Brain microvascular endothelial cell (primary cell): ENCODE measurements at regions not wholly inside any gene's neighbourhood (a gene's known extent, or its start where the extent isn't known, plus 50 kb on each side); places are given as distances from the start of the nearest gene placed in this dataset.

Experiments
- DNase-seq: peaks from one replicate; pipeline ENCODE4 v3.0.0-alpha.2; 2020
- H3K27ac ChIP-seq: fragments of 250-450 bp; sonication (Bioruptor Pico); 2 replicates; pipeline ENCODE4 v1.5.1; 2020; ENCODE audit warnings: mild to moderate bottlenecking, moderate library complexity
- H3K27me3 ChIP-seq: fragments of 250-450 bp; sonication (Bioruptor Pico); replicated peaks from 2 replicates; pipeline ENCODE4 v1.5.1; 2020; ENCODE audit warnings: mild to moderate bottlenecking
- H3K36me3 ChIP-seq: fragments of 250-450 bp; sonication (Bioruptor Pico); replicated peaks from 2 replicates; pipeline ENCODE4 v1.5.1; 2020; ENCODE audit warnings: mild to moderate bottlenecking
- H3K4me3 ChIP-seq: 2 replicates; pipeline ENCODE4 v1.5.1; 2011; ENCODE audit warnings: low read depth, mild to moderate bottlenecking, control low read depth, low read length, moderate library complexity
- in situ Hi-C: cut with HindIII; loops from 2 replicates; pipeline ENCODE4 v1.10.0; 2017; ENCODE audit warnings: low sequenced_read_pairs, low pct_ligation_motif_present
- TF ChIP-seq, protein P1 (sequence below): IDR thresholded peaks from 2 replicates; pipeline ENCODE4 v1.5.1; 2011; ENCODE audit warnings: low read depth, mild to moderate bottlenecking, moderate library complexity, low read length, control low read depth, inconsistent platforms; ENCODE audit errors: missing control alignments

DNA sequence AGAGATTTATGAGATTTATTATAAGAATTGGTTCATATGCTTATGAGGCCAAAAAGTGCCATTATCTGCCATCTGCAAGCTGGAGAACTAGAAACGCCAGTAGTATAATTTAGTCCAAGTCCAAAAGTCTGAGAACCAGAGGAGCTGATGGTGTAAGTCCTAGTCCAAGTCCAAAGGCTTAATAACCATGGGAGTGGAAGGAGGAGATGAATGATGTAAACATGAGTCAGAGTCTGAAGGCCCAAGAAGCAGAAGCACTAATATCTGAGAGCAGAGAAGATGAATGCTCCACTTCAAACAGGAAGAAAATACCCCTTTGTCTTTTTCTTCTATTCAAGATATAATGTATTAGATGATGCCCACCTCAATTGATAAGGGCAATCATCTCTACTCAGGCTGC lies 185.7 kb downstream of the CGGBP1 start:
- no peak overlapping the region for H3K4me3 ChIP-seq
- peak; percentile 64 for DNase-seq
- H3K27me3 ChIP-seq, result no peaks in the 10 kb centered on the region
- H3K27ac ChIP-seq, result no peak overlapping the region
- TF ChIP-seq, protein P1, sequence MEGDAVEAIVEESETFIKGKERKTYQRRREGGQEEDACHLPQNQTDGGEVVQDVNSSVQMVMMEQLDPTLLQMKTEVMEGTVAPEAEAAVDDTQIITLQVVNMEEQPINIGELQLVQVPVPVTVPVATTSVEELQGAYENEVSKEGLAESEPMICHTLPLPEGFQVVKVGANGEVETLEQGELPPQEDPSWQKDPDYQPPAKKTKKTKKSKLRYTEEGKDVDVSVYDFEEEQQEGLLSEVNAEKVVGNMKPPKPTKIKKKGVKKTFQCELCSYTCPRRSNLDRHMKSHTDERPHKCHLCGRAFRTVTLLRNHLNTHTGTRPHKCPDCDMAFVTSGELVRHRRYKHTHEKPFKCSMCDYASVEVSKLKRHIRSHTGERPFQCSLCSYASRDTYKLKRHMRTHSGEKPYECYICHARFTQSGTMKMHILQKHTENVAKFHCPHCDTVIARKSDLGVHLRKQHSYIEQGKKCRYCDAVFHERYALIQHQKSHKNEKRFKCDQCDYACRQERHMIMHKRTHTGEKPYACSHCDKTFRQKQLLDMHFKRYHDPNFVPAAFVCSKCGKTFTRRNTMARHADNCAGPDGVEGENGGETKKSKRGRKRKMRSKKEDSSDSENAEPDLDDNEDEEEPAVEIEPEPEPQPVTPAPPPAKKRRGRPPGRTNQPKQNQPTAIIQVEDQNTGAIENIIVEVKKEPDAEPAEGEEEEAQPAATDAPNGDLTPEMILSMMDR, result no peak
- no peaks in the 10 kb centered on the region for H3K36me3 ChIP-seq
- in situ Hi-C loops, result no loop called here

DNA sequence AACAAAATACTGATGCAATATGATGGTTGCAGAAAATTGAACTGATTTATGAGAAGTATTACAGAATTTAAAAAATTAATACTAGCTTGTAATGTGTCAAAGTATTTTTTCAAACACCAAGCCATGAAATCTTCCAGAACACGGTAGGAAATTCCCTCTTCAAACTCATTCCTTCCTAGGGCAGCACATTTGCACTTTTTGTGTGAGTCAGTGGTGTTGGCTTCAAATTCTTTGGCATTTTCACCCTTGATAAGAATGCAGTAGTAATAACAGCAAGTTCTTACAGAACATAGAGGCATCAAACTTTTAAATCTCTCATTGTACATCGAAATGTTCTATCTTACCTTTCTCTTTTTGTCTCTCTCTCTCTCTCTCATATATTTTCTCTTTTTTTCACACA lies 191.8 kb downstream of the CGGBP1 start:
- Histone ChIP-seq H3K27ac (no peak overlapping the region), H3K4me3 (no peak overlapping the region), H3K36me3 (no peaks in the 10 kb centered on the region), H3K27me3 (no peaks in the 10 kb centered on the region)
- DNase-seq, result peak; percentile 25
- TF ChIP-seq, protein P1, result no peak
- in situ Hi-C loops, result no loop called here

DNA sequence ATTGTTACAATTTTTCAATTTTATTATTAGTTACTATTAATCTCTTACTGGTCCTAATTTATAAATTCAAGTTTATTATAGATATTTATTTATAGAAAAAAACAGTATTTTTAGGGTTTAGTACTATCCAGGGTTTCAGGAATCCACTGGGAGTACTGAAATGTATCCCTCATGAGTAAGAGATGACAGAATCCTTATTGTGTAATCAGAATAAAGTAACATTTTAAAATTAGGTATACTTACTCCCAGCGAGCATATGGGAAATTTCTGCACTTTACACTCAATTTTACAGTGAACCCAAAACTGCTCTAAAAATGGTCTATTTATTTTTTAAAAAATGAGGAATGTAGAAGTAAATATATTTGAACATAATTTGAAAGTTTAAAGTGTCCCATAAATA lies 202.7 kb downstream of the CGGBP1 start:
- Histone ChIP-seq H3K36me3 (no peaks in the 10 kb centered on the region), H3K4me3 (no peak overlapping the region), H3K27ac (peak overlapping the region; percentile 45), H3K27me3 (no peaks in the 10 kb centered on the region)
- in situ Hi-C loops, result no loop called here
- DNase-seq, result no peak
- TF ChIP-seq, protein P1, result no peak

DNA sequence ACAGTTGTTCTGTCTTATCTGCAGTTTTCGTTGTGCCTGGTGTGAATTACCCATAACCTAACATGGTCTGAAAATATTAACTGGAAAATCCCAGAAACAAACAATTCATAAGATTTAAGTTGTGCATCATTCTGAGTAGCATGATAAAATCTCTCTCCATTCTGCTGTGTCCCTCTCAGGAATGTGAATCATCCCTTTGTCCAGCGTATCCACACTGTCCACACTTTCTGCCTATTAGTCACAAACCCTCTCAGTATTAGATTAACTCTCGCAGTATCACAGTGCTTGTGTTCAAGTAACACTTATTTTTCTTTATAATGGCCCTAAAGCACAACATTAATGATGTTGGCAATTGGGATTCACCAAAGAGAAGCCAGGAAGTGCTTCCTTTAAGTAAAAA lies 203.2 kb downstream of the CGGBP1 start:
- no peaks in the 10 kb centered on the region for H3K27me3 ChIP-seq
- in situ Hi-C loops, result no loop called here

DNA sequence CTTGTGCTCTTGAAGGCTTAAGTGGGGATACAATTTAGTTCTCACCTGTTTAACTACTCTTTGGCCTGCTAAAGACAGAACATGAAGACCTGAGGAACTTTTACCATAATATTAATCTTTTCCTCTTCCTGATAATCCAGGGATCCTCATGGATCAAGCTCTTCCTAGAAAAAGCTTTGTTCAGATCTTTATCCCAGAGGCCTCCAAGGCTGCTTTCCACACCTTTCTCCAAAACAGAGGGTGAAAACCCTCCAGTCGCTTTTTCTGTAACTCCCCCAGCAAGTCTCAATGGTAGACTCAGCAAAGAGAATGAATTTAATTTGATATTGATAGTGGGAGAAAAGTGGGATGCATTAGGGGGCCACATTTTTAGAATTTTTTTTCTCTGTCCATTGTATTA lies 203.6 kb downstream of the CGGBP1 start:
- H3K4me3 ChIP-seq, result no peak overlapping the region
- TF ChIP-seq, protein P1, result no peak
- H3K36me3 ChIP-seq, result no peaks in the 10 kb centered on the region
- in situ Hi-C loops, result no loop called here
- no peaks in the 10 kb centered on the region for H3K27me3 ChIP-seq
- peak overlapping the region; percentile 45 for H3K27ac ChIP-seq
- no peak for DNase-seq

More for the DNA sequence above, 203.2 kb downstream of the CGGBP1 start:
- Histone ChIP-seq H3K4me3 (no peak overlapping the region), H3K36me3 (no peaks in the 10 kb centered on the region), H3K27ac (peak overlapping the region; percentile 45)
- TF ChIP-seq, protein P1, result no peak
- peak; percentile 85 for DNase-seq

DNA sequence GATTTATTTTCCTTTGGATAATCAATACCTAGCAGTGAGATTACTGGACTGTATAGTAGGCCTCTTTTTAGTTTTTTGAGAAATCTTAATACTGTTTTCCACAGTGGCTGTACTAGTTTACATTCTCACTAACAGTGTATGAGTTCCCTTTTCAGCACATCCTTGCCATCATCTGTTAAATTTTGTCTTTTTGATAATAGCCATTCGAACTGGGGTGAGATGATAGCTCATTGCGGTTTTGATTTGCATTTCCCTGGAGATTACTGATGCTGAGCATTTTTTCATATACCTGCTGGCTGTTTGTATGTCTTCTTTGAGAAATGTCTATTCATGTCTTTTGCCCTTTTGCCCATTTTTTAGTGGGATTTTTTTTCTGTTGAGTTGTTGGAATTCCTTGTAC lies 210.8 kb downstream of the CGGBP1 start:
- Histone ChIP-seq H3K27ac (no peak overlapping the region), H3K36me3 (no peaks in the 10 kb centered on the region), H3K27me3 (no peaks in the 10 kb centered on the region), H3K4me3 (no peak overlapping the region)
- in situ Hi-C loops, result no loop called here
- TF ChIP-seq, protein P1, result no peak
- no peak for DNase-seq
